ENCODE measurements at regions not wholly inside any gene's neighbourhood (a gene's known extent, or its start where the extent isn't known, plus 50 kb on each side); places are given as distances from the start of the nearest gene placed in this dataset.

DNA sequence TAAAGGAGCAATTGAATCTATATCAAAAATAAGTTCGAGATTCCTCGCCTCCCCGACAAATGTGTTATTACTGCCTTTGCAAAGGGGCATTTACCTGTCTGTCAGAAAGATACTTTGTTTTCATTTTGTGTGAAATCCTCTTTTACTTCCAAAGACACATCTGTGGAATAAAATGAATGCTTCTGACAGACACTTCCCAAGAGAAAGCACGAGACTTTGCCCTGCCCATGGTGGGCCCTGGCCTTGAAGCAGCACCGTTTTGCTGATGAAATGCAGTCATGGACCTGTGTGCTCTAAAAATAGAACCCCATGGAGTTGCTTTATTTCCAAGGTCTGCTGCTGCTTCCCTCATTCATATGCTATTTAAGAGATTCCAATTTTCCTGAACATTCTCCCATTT lies 85.9 kb upstream of the USP47 start:
- TF ChIP-seq GATA2 (IDR thresholded peaks at IDR 0.05; ENCODE audit: low read depth, low read length) (no peak), GATA3 (IDR thresholded peaks at IDR 0.05; ENCODE audit: low read depth, low read length) (no peak)

All from SH-SY5Y (cell line).